ENCODE measurements at regions not wholly inside any gene's neighbourhood (a gene's known extent, or its start where the extent isn't known, plus 50 kb on each side); places are given as distances from the start of the nearest gene placed in this dataset.

- no peak for DNase-seq
These were observed 56.7 kb upstream of the ERCC4 start for GRCh38 chr16:13863075-13863765.

GRCh38 chr16:13864689-13865088 is 55.3 kb upstream of the ERCC4 start:
- DNase-seq, result no peak

- peak; percentile 22 to 34 (median 24) for DNase-seq
These were observed 53.9 kb upstream of the ERCC4 start for GRCh38 chr16:13866073-13866472.
